SK-N-SH treated with all-trans-retinoic acid at 6 μM for 48 hours (cell line): ENCODE measurements at regions not wholly inside any gene's neighbourhood (a gene's known extent, or its start where the extent isn't known, plus 50 kb on each side); places are given as distances from the start of the nearest gene placed in this dataset.

Experiments
- ARNTL ChIP-seq: fragments of 450-650 bp; formaldehyde crosslinking; IDR thresholded peaks from 2 replicates; pipeline ENCODE4 v1.5.0; 2020; ENCODE audit warnings: low read depth, mild to moderate bottlenecking, moderate library complexity, borderline replicate concordance
- BACH2 ChIP-seq: fragments of 250-450 bp; sonication (Bioruptor Pico); IDR thresholded peaks from 2 replicates; pipeline ENCODE4 v1.9.0; 2021; ENCODE audit warnings: mild to moderate bottlenecking, borderline replicate concordance
- CREB5 ChIP-seq: fragments of 250-450 bp; sonication (Bioruptor Pico); IDR thresholded peaks from 2 replicates; pipeline ENCODE4 v1.5.1; 2020; ENCODE audit warnings: low read depth, mild to moderate bottlenecking, moderate library complexity
- CSDC2 ChIP-seq: fragments of 250-450 bp; sonication (Bioruptor Pico); IDR thresholded peaks from 2 replicates; pipeline ENCODE4 v1.5.0; 2020; ENCODE audit warnings: mild to moderate bottlenecking, moderate library complexity
- GLIS3 ChIP-seq: fragments of 250-450 bp; sonication (Bioruptor Pico); IDR thresholded peaks from 2 replicates; pipeline ENCODE4 v1.5.0; 2020; ENCODE audit warnings: mild to moderate bottlenecking, moderate library complexity
- PATZ1 ChIP-seq: fragments of 250-450 bp; sonication (Bioruptor Pico); IDR thresholded peaks from 2 replicates; pipeline ENCODE4 v1.8.0; 2020; ENCODE audit warnings: mild to moderate bottlenecking, moderate library complexity, borderline replicate concordance
- PPARA ChIP-seq: fragments of 250-450 bp; sonication (Bioruptor Pico); IDR thresholded peaks from 2 replicates; pipeline ENCODE4 v1.5.0; 2020; ENCODE audit warnings: mild to moderate bottlenecking, borderline replicate concordance
- TCF4 ChIP-seq: fragments of 250-450 bp; sonication (Bioruptor Pico); IDR thresholded peaks from 2 replicates; pipeline ENCODE4 v1.8.0; 2021; ENCODE audit warnings: mild to moderate bottlenecking, moderate library complexity, borderline replicate concordance
- ZFP3 ChIP-seq: fragments of 250-450 bp; sonication (Bioruptor Pico); IDR thresholded peaks from 2 replicates; pipeline ENCODE4 v1.5.0; 2020; ENCODE audit warnings: mild to moderate bottlenecking, moderate library complexity
- ZFP30 ChIP-seq: fragments of 450-650 bp; formaldehyde crosslinking; IDR thresholded peaks from 2 replicates; pipeline ENCODE4 v1.5.0; 2022; ENCODE audit warnings: mild to moderate bottlenecking, moderate library complexity
- ZNF565 ChIP-seq: fragments of 450-650 bp; formaldehyde crosslinking; conservative IDR thresholded peaks from 2 replicates; pipeline ENCODE4 v1.5.0; 2020; ENCODE audit warnings: low read depth, mild to moderate bottlenecking, moderate library complexity
- ZNF70 ChIP-seq: fragments of 450-650 bp; formaldehyde crosslinking; IDR thresholded peaks from 2 replicates; pipeline ENCODE4 v1.5.0; 2020; ENCODE audit warnings: mild to moderate bottlenecking, moderate library complexity
- ZNF8 ChIP-seq: fragments of 450-650 bp; formaldehyde crosslinking; IDR thresholded peaks from 2 replicates; pipeline ENCODE4 v1.5.0; 2020; ENCODE audit warnings: mild to moderate bottlenecking, moderate library complexity

DNA sequence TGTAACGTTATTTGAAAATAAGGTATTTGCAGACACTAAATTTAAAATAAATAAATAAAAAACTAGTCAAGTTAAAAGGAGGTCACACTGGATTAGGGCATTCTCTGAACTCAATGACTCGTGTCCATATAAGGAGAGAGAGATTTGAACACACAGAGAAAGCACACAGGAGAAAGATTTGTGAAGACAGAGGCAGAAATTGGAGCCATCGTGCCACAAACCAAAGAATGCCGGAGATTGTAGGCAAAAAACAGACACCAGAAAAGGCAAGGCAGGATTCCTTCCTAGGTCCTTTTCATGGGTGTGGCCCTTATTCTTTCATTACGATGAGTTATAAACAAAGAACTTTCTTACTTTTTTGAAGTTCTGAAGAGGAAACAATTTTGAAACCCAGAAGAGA lies 981.5 kb downstream of the DCDC2C start:
- TF ChIP-seq PPARA (no peak), ZFP3 (CRISPR knock-in tag) (no peak), ZFP30 (no peak), ZNF70 (CRISPR knock-in tag) (no peak), PATZ1 (CRISPR knock-in tag) (no peak), GLIS3 (no peak), TCF4 (no peak), BACH2 (no peak), CSDC2 (CRISPR knock-in tag) (no peak), ZNF565 (CRISPR knock-in tag) (no peak), ZNF8 (CRISPR knock-in tag) (no peak), ARNTL (no peak), CREB5 (CRISPR knock-in tag) (no peak)
